ENCODE measurements at regions not wholly inside any gene's neighbourhood (a gene's known extent, or its start where the extent isn't known, plus 50 kb on each side); places are given as distances from the start of the nearest gene placed in this dataset.
A peak's percentile ranks its signal among the peaks of the same experiment; 100 is the strongest.

GRCh38 chr17:68775318-68775717 is 174.2 kb upstream of the FAM20A start:
- H3K4me3 ChIP-seq, result no peak overlapping the region
- peaks cover 4% of the 10 kb centered on the region for H3K4me1 ChIP-seq
- H3K27me3 ChIP-seq (ENCODE audit: insufficient read depth in 3 of 3, low read length in 2 of 3), result no peaks in the 10 kb centered on the region
- H3K27ac ChIP-seq, result peak overlapping the region; percentile 32
- no peaks in the 10 kb centered on the region for H3K36me3 ChIP-seq (ENCODE audit: insufficient read depth in 1 of 2, low read depth in 1 of 2)
- intact Hi-C loops (cut with DNase I), result loop anchor here (5.0 to 10.0 kb wide), 3 partner anchors 197 to 462 kb away; no protein-coding TSS in a partner anchor
- H3K9me3 ChIP-seq, result no peaks in the 10 kb centered on the region
- ATAC-seq (peak in 2 of 4 donors; percentile 27 to 43), DNase-seq (no peak)
- no peak for TF ChIP-seq CTCF (IDR thresholded peaks at IDR 0.05)

GRCh38 chr17:68771867-68772515 is 170.8 kb upstream of the FAM20A start:
- intact Hi-C loops (cut with DNase I), result loop anchor here in 1 of 2 donors (10.0 kb wide), 1 partner anchor 463 kb away; no protein-coding TSS in a partner anchor
- peak overlapping the region; percentile 32 for H3K4me3 ChIP-seq
- H3K27me3 ChIP-seq (ENCODE audit: insufficient read depth in 3 of 3, low read length in 2 of 3), result no peaks in the 10 kb centered on the region
- ATAC-seq (peak in 3 of 4 donors; percentile 53 to 79 (median 74)), DNase-seq (no peak)
- WGBS, 3 donors, result 20 to 30% (median 22%) methylated on average over 8 of the region's 8 CpGs
- H3K9me3 ChIP-seq, result no peaks in the 10 kb centered on the region
- peak overlapping the region; percentile 16 for H3K27ac ChIP-seq
- TF ChIP-seq CTCF (IDR thresholded peaks at IDR 0.05), result peak; percentile 37
- H3K4me1 ChIP-seq, result no peaks in the 10 kb centered on the region
- no peaks in the 10 kb centered on the region for H3K36me3 ChIP-seq (ENCODE audit: insufficient read depth in 1 of 2, low read depth in 1 of 2)

GRCh38 chr17:68768804-68769203 is 167.6 kb upstream of the FAM20A start:
- Histone ChIP-seq H3K4me3 (no peak overlapping the region), H3K27ac (no peak overlapping the region), H3K27me3 (ENCODE audit: insufficient read depth in 3 of 3, low read length in 2 of 3) (no peaks in the 10 kb centered on the region), H3K9me3 (no peaks in the 10 kb centered on the region), H3K36me3 (ENCODE audit: insufficient read depth in 1 of 2, low read depth in 1 of 2) (no peaks in the 10 kb centered on the region), H3K4me1 (no peaks in the 10 kb centered on the region)
- WGBS, 3 donors, result 67 to 74% (median 73%) methylated on average over 6 of the region's 6 CpGs
- DNase-seq (no peak), ATAC-seq (no peak)
- TF ChIP-seq CTCF (IDR thresholded peaks at IDR 0.05), result no peak
- intact Hi-C loops (cut with DNase I), result loop anchor here in 1 of 2 donors (10.0 kb wide), 1 partner anchor 594 kb away; no protein-coding TSS in a partner anchor

- no peak for DNase-seq
- intact Hi-C loops (cut with DNase I), result loop anchor here in 1 of 2 donors (10.0 kb wide), 1 partner anchor 592 kb away; no protein-coding TSS in a partner anchor
- Histone ChIP-seq H3K27me3 (ENCODE audit: insufficient read depth in 3 of 3, low read length in 2 of 3) (no peaks in the 10 kb centered on the region), H3K27ac (no peak overlapping the region), H3K4me1 (no peaks in the 10 kb centered on the region), H3K9me3 (no peaks in the 10 kb centered on the region), H3K4me3 (no peak overlapping the region), H3K36me3 (ENCODE audit: insufficient read depth in 1 of 2, low read depth in 1 of 2) (no peaks in the 10 kb centered on the region)
- TF ChIP-seq CTCF (IDR thresholded peaks at IDR 0.05), result no peak
- 83% methylated on average over 4 of the region's 4 CpGs for WGBS, 3 donors
- ATAC-seq, result no peak
These were observed 165.5 kb upstream of the FAM20A start for GRCh38 chr17:68766640-68767039.
